ENCODE measurements at regions not wholly inside any gene's neighbourhood (a gene's known extent, or its start where the extent isn't known, plus 50 kb on each side); places are given as distances from the start of the nearest gene placed in this dataset.

GRCh38 chr5:6280425-6281100, 97.8 kb downstream of the MED10 start:
- Mint-ChIP-seq H3K4me1 (no peaks in the 10 kb centered on the region), H3K9me3 (no peaks in the 10 kb centered on the region), H3K27me3 (ENCODE audit: low read depth) (peaks cover 12% of the 10 kb centered on the region), H3K4me3 (no peak overlapping the region), H3K27ac (no peak overlapping the region), H3K36me3 (ENCODE audit: insufficient read depth in 1 of 3, low read depth in 3 of 3) (no peaks in the 10 kb centered on the region)
- no peaks in the 10 kb centered on the region for H3K27me3 ChIP-seq (ENCODE audit: insufficient read depth, low read length)
- no peak overlapping the region for H2BK20ac ChIP-seq (ENCODE audit: low read depth, low read length, poor library complexity, severe bottlenecking)
- no peak for DNase-seq
- no peaks in the 10 kb centered on the region for H3K79me1 ChIP-seq (ENCODE audit: insufficient read depth, low read depth, low read length, poor library complexity, severe bottlenecking)
- WGBS (ENCODE audit: extremely low coverage, insufficient read length, low lambda C conversion rate): no CpG with 5 or more reads among the region's 6 CpGs
- no peaks in the 10 kb centered on the region for H3K9me3 ChIP-seq (ENCODE audit: control insufficient read depth, low read depth, low read length)
- no peaks in the 10 kb centered on the region for H3K4me1 ChIP-seq (ENCODE audit: insufficient read depth, low read length)
- H3K23me2 ChIP-seq (ENCODE audit: insufficient read length, low read depth, low read length, poor library complexity, severe bottlenecking): no peaks in the 10 kb centered on the region
- H4K20me1 ChIP-seq (ENCODE audit: control insufficient read depth, insufficient read depth, insufficient read length): no peaks in the 10 kb centered on the region
- H4K8ac ChIP-seq (replicated peaks; ENCODE audit: insufficient read length, low read depth, low read length): no peak overlapping the region
- H4K91ac ChIP-seq (ENCODE audit: insufficient read length, low read depth, low read length): no peak overlapping the region
- H2BK5ac ChIP-seq (ENCODE audit: insufficient read length, low read length): no peak overlapping the region
- no peak overlapping the region for H3K27ac ChIP-seq (ENCODE audit: insufficient read length, low read depth, low read length)
- no peak overlapping the region for H3K4ac ChIP-seq (ENCODE audit: low read depth, low read length)
- H3K4me2 ChIP-seq (ENCODE audit: insufficient read depth, insufficient read length, low read length): no peak overlapping the region
- H2BK12ac ChIP-seq (ENCODE audit: insufficient read length, low read depth, low read length): no peak overlapping the region
- no peak overlapping the region for H2AFZ ChIP-seq (ENCODE audit: low read length)
- H3T11ph ChIP-seq (ENCODE audit: low read length): no peak overlapping the region
- no peak for TF ChIP-seq CTCF (conservative IDR thresholded peaks at IDR 0.05)
- H3K9ac ChIP-seq (ENCODE audit: extremely low read depth, insufficient read length, low read length): no peak overlapping the region
- no peaks in the 10 kb centered on the region for H3K79me2 ChIP-seq (ENCODE audit: insufficient read depth, low read length)
- H2BK15ac ChIP-seq (ENCODE audit: low read depth, low read length): no peak overlapping the region
- no peak overlapping the region for H4K5ac ChIP-seq (ENCODE audit: insufficient read length, low read depth, low read length)
- H3K56ac ChIP-seq (ENCODE audit: insufficient read length, low read depth, low read length): no peak overlapping the region
- no peak overlapping the region for H3K14ac ChIP-seq (ENCODE audit: insufficient read depth, low read length)
- H3K18ac ChIP-seq (ENCODE audit: insufficient read length, low read depth, low read length): no peak overlapping the region
- H3K23ac ChIP-seq (ENCODE audit: insufficient read length, low read depth, low read length): no peak overlapping the region
- no peak overlapping the region for H2AK5ac ChIP-seq (ENCODE audit: insufficient read length, low read length)
- no peak overlapping the region for H2BK120ac ChIP-seq (ENCODE audit: low read depth, low read length, poor library complexity, severe bottlenecking)
